PC-9 (cell line): ENCODE measurements at regions not wholly inside any gene's neighbourhood (a gene's known extent, or its start where the extent isn't known, plus 50 kb on each side); places are given as distances from the start of the nearest gene placed in this dataset.

ENCODE experiments used
- BruUV-seq: library from RNA; stranded (reverse); fragments of 400-500 nt; replicated peaks from 2 replicates; lab custom pipeline; 2021; lab: Mats Ljungman, UMichigan
- CTCF ChIA-PET: fragments of 300-600 bp; sonication (Branson Sonifier 250); formaldehyde crosslinking; loops from one replicate; lab custom pipeline; 2022; ENCODE audit warnings: antibody characterized with exemption; lab: Charles Lee
- POLR2A ChIA-PET: fragments of 300-600 bp; sonication (Branson Sonifier 250); formaldehyde crosslinking; loops from one replicate; lab custom pipeline; 2022; ENCODE audit warnings: antibody characterized with exemption; ENCODE audit not compliant: unreplicated experiment; lab: Charles Lee
- DNase-seq, 2 experiments: peaks; one replicate each; pipeline versions ENCODE4 v3.0.0 to v3.0.0-alpha.2; 2015 to 2022; ENCODE audit warnings: mixed read lengths in 1 of 2
- H2AFZ ChIP-seq: fragments of 200-600 bp; sonication (generic); 2 replicates; pipeline ENCODE4 v1.8.1; 2017; ENCODE audit warnings: antibody characterized with exemption
- H3F3A ChIP-seq: fragments of 200-600 bp; sonication (generic); 2 replicates; pipeline ENCODE4 v1.8.1; 2017; ENCODE audit warnings: antibody characterized with exemption, mild to moderate bottlenecking, low read depth; ENCODE audit not compliant: insufficient read depth
- H3K27ac ChIP-seq: fragments of 200-600 bp; sonication (generic); 2 replicates; pipeline ENCODE4 v1.6.1; 2016; ENCODE audit warnings: mixed run types
- H3K27me3 ChIP-seq: fragments of 200-600 bp; sonication (generic); 2 replicates; pipeline ENCODE4 v1.6.1; 2016; ENCODE audit warnings: low read depth, mixed run types; ENCODE audit not compliant: insufficient read depth
- H3K36me3 ChIP-seq: fragments of 200-600 bp; sonication (generic); 2 replicates; pipeline ENCODE4 v1.6.1; 2016; ENCODE audit warnings: low read depth, mixed run types
- H3K4me1 ChIP-seq: fragments of 200-600 bp; sonication (generic); replicated peaks from 2 replicates; pipeline ENCODE4 v1.6.1; 2016; ENCODE audit warnings: mixed run types; ENCODE audit not compliant: insufficient read depth
- H3K4me2 ChIP-seq: fragments of 200-600 bp; sonication (generic); 2 replicates; pipeline ENCODE4 v1.6.1; 2017; ENCODE audit warnings: mixed run types
- H3K4me3 ChIP-seq: fragments of 200-600 bp; sonication (generic); 2 replicates; pipeline ENCODE4 v1.6.1; 2016; ENCODE audit warnings: mixed run types
- H3K79me2 ChIP-seq: fragments of 200-600 bp; sonication (generic); 2 replicates; pipeline ENCODE4 v1.6.1; 2017; ENCODE audit warnings: low read depth, mixed run types
- H3K9me2 ChIP-seq: fragments of 200-600 bp; sonication (generic); 2 replicates; pipeline ENCODE4 v1.8.1; 2017; ENCODE audit warnings: mild to moderate bottlenecking; ENCODE audit not compliant: insufficient read depth
- H3K9me3 ChIP-seq: fragments of 200-600 bp; sonication (generic); 2 replicates; pipeline ENCODE4 v1.8.1; 2016; ENCODE audit warnings: low read depth; ENCODE audit not compliant: insufficient read depth
- H4K20me1 ChIP-seq: fragments of 200-600 bp; sonication (generic); 2 replicates; pipeline ENCODE4 v1.8.1; 2017; ENCODE audit not compliant: insufficient read depth
- EZH2 ChIP-seq: fragments of 200-600 bp; sonication (generic); IDR thresholded peaks from 2 replicates; pipeline ENCODE4 v1.8.0; 2017; ENCODE audit warnings: antibody characterized with exemption, low read depth
- intact Hi-C: fragments of 100-400 bp; cut with micrococcal nuclease; formaldehyde crosslinking; loops from one replicate; pipeline ENCODE4 v1.10.0; 2022; ENCODE audit not compliant: unreplicated experiment
- TF ChIP-seq, protein P1 (sequence below): fragments of 200-600 bp; sonication (generic); conservative IDR thresholded peaks from 2 replicates; pipeline ENCODE4 v1.6.1; 2017; ENCODE audit warnings: mixed run types, antibody characterized with exemption, mild to moderate bottlenecking, moderate library complexity

DNA sequence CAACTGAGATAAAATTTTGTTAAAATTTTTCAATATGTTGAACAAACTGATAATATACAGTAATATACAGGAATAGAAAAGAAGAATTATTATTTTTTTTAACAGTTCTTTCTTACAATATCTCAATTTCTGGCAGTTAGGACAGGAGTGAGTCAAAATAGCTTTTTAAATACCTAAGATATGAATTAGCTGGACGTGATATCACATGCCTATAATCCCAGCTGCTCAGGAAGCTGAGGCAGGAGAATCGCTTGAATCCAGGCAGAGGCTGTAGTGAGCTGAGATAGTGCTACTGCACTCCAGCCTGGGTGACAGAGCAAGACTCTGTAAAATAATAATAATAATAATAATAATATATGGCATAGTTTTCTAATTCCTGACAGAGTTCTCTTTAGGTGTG lies 1039.3 kb downstream of the STPG2 start:
- ChIA-PET CTCF (no interaction called here), POLR2A (no interaction called here)
- no peak for DNase-seq
- H3K4me3 ChIP-seq: no peak overlapping the region
- no peak for TF ChIP-seq EZH2
- TF ChIP-seq, protein P1, sequence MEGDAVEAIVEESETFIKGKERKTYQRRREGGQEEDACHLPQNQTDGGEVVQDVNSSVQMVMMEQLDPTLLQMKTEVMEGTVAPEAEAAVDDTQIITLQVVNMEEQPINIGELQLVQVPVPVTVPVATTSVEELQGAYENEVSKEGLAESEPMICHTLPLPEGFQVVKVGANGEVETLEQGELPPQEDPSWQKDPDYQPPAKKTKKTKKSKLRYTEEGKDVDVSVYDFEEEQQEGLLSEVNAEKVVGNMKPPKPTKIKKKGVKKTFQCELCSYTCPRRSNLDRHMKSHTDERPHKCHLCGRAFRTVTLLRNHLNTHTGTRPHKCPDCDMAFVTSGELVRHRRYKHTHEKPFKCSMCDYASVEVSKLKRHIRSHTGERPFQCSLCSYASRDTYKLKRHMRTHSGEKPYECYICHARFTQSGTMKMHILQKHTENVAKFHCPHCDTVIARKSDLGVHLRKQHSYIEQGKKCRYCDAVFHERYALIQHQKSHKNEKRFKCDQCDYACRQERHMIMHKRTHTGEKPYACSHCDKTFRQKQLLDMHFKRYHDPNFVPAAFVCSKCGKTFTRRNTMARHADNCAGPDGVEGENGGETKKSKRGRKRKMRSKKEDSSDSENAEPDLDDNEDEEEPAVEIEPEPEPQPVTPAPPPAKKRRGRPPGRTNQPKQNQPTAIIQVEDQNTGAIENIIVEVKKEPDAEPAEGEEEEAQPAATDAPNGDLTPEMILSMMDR: no peak
- BruUV-seq: no TSS peak
- no peak overlapping the region for H2AFZ ChIP-seq
- H3F3A ChIP-seq: no peaks in the 10 kb centered on the region
- no peaks in the 10 kb centered on the region for H3K36me3 ChIP-seq
- no peaks in the 10 kb centered on the region for H3K4me1 ChIP-seq
- no peak overlapping the region for H3K4me2 ChIP-seq
- no peak overlapping the region for H3K27ac ChIP-seq
- H3K9me2 ChIP-seq: no peaks in the 10 kb centered on the region
- H4K20me1 ChIP-seq: no peaks in the 10 kb centered on the region
- intact Hi-C loops: no loop called here
- no peaks in the 10 kb centered on the region for H3K9me3 ChIP-seq
- H3K79me2 ChIP-seq: no peaks in the 10 kb centered on the region
- no peaks in the 10 kb centered on the region for H3K27me3 ChIP-seq

- Histone ChIP-seq H4K20me1 (no peaks in the 10 kb centered on the region), H3K4me1 (no peaks in the 10 kb centered on the region), H3K36me3 (no peaks in the 10 kb centered on the region), H3K4me2 (no peak overlapping the region), H3K27ac (no peak overlapping the region), H3K27me3 (no peaks in the 10 kb centered on the region), H2AFZ (no peak overlapping the region), H3K79me2 (no peaks in the 10 kb centered on the region), H3K9me3 (no peaks in the 10 kb centered on the region), H3K9me2 (no peaks in the 10 kb centered on the region), H3F3A (no peaks in the 10 kb centered on the region), H3K4me3 (no peak overlapping the region)
- intact Hi-C loops: no loop called here
- no TSS peak for BruUV-seq
- TF ChIP-seq, protein P1: no peak
- TF ChIP-seq EZH2: no peak
- DNase-seq: no peak
- ChIA-PET CTCF (no interaction called here), POLR2A (no interaction called here)
Measured at GRCh38 chr4:97104666-97105065, 1038.6 kb downstream of the STPG2 start.

GRCh38 chr4:97105347-97106099 lies 1037.8 kb downstream of the STPG2 start:
- no peaks in the 10 kb centered on the region for H3K36me3 ChIP-seq
- no peaks in the 10 kb centered on the region for H4K20me1 ChIP-seq
- H3K4me3 ChIP-seq: no peak overlapping the region
- H3K79me2 ChIP-seq: no peaks in the 10 kb centered on the region
- no peak for TF ChIP-seq EZH2
- TF ChIP-seq, protein P1: no peak
- no peak overlapping the region for H3K27ac ChIP-seq
- no peaks in the 10 kb centered on the region for H3K9me3 ChIP-seq
- H2AFZ ChIP-seq: no peak overlapping the region
- no peaks in the 10 kb centered on the region for H3K4me1 ChIP-seq
- no peak overlapping the region for H3K4me2 ChIP-seq
- intact Hi-C loops: no loop called here
- CTCF ChIA-PET: no interaction called here
- POLR2A ChIA-PET: no interaction called here
- no peaks in the 10 kb centered on the region for H3K9me2 ChIP-seq
- no peaks in the 10 kb centered on the region for H3K27me3 ChIP-seq
- DNase-seq: no peak
- H3F3A ChIP-seq: no peaks in the 10 kb centered on the region
- BruUV-seq: no TSS peak
